H1 (cell line): ENCODE measurements at regions not wholly inside any gene's neighbourhood (a gene's known extent, or its start where the extent isn't known, plus 50 kb on each side); places are given as distances from the start of the nearest gene placed in this dataset.

Source experiments
- CTCF ChIA-PET: fragments of 300-600 bp; sonication (Branson Sonifier 250); formaldehyde crosslinking; loops from one replicate; lab custom pipeline; 2021; ENCODE audit not compliant: partially characterized antibody; lab: Charles Lee
- POLR2A ChIA-PET: fragments of 300-600 bp; sonication (Branson Sonifier 250); formaldehyde crosslinking; loops from one replicate; lab custom pipeline; 2021; ENCODE audit warnings: inconsistent platforms; ENCODE audit not compliant: partially characterized antibody; lab: Charles Lee
- DNase-seq, 2 experiments: peaks; one replicate each; pipeline versions ENCODE4 v3.0.0 to v3.0.0-alpha.2; 2010 to 2022; ENCODE audit warnings: low spot score in 2 of 2, low read depth in 1 of 2, mixed read lengths in 1 of 2
- FAIRE-seq: peaks from 2 replicates; lab custom pipeline; 2011; peaks lifted over from hg19 to GRCh38; lab: Jason Lieb, UNC
- H2AFZ ChIP-seq: 2 replicates; pipeline ENCODE4 v1.8.1; 2012; ENCODE audit warnings: low read length, inconsistent platforms
- H2AK5ac ChIP-seq: 2 replicates; pipeline ENCODE4 v1.6.1; 2013; ENCODE audit warnings: low read depth, low read length
- H2BK120ac ChIP-seq: replicated peaks from 2 replicates; pipeline ENCODE3; 2013; ENCODE audit warnings: low read depth, low read length, inconsistent platforms
- H2BK12ac ChIP-seq: 2 replicates; pipeline ENCODE4 v1.6.1; 2013; ENCODE audit warnings: low read depth, low read length
- H2BK15ac ChIP-seq: 2 replicates; pipeline ENCODE4 v1.6.1; 2013; ENCODE audit warnings: low read length
- H2BK20ac ChIP-seq: 2 replicates; pipeline ENCODE4 v1.6.1; 2013; ENCODE audit warnings: low read length
- H2BK5ac ChIP-seq: 2 replicates; pipeline ENCODE4 v1.6.1; 2013; ENCODE audit warnings: low read depth, low read length
- H3K14ac ChIP-seq: 2 replicates; pipeline ENCODE4 v1.6.1; 2013; ENCODE audit warnings: inconsistent platforms; ENCODE audit not compliant: insufficient read length
- H3K18ac ChIP-seq: 2 replicates; pipeline ENCODE4 v1.6.1; 2013; ENCODE audit warnings: low read length; ENCODE audit errors: extremely low read depth
- H3K23ac ChIP-seq: 2 replicates; pipeline ENCODE4 v1.6.1; 2013; ENCODE audit warnings: inconsistent platforms; ENCODE audit not compliant: insufficient read length
- H3K23me2 ChIP-seq: 2 replicates; pipeline ENCODE4 v1.6.1; 2013; ENCODE audit warnings: low read depth, low read length
- H3K27ac ChIP-seq: 2 replicates; pipeline ENCODE4 v1.6.1; 2011; ENCODE audit warnings: low read depth, low read length, inconsistent platforms
- H3K27me3 ChIP-seq, 4 experiments: replicated peaks in 1 of 4; 1 replicate in 1 of 4; 2 replicates in 3 of 4; pipeline versions ENCODE4 v1.6.1 to v1.8.1; 2011 to 2013; ENCODE audit warnings: low read length in 3 of 4, mild to moderate bottlenecking in 3 of 4, inconsistent platforms in 2 of 4, mixed read lengths in 2 of 4, moderate library complexity in 1 of 4; ENCODE audit not compliant: control insufficient read depth in 3 of 4, insufficient read depth in 3 of 4; ENCODE audit errors: extremely low read depth in 1 of 4
- H3K36me3 ChIP-seq, 4 experiments: 2 replicates each; pipeline versions ENCODE4 v1.6.1 to v1.8.1; 2011 to 2013; ENCODE audit warnings: mild to moderate bottlenecking in 4 of 4, low read length in 3 of 4, moderate library complexity in 2 of 4, control low read depth in 1 of 4, inconsistent platforms in 1 of 4; ENCODE audit not compliant: insufficient read depth in 4 of 4, control insufficient read depth in 2 of 4
- H3K4ac ChIP-seq: replicated peaks from 2 replicates; pipeline ENCODE3; 2013; ENCODE audit warnings: low read length, low read depth, mixed read lengths, inconsistent platforms; ENCODE audit not compliant: insufficient read length
- H3K4me1 ChIP-seq, 4 experiments: replicated peaks in 1 of 4; 1 replicate in 1 of 4; 2 replicates in 3 of 4; pipeline versions ENCODE4 v1.6.1 to v1.8.1; 2011 to 2013; ENCODE audit warnings: low read length in 3 of 4, inconsistent platforms in 2 of 4, mixed read lengths in 1 of 4; ENCODE audit not compliant: insufficient read depth in 4 of 4, control insufficient read depth in 3 of 4
- H3K4me2 ChIP-seq, 2 experiments: 2 replicates each; pipeline versions ENCODE4 v1.6.1 to v1.8.1; 2011 to 2013; ENCODE audit warnings: low read depth in 2 of 2, low read length in 2 of 2, control low read depth in 1 of 2, inconsistent platforms in 1 of 2, mild to moderate bottlenecking in 1 of 2; ENCODE audit not compliant: insufficient read depth in 1 of 2
- H3K4me3 ChIP-seq, 4 experiments: fragments of 200-600, 300-600 bp in 1 of 4; sonication (generic), shearing (Covaris generic), sonication (Bioruptor Twin) in 1 of 4; 2 replicates each; pipeline versions ENCODE4 v1.5.1 to v1.8.1; 2011 to 2016; ENCODE audit warnings: low read length in 4 of 4, low read depth in 3 of 4, control low read depth in 2 of 4, inconsistent platforms in 2 of 4, mild to moderate bottlenecking in 2 of 4, mixed read lengths in 1 of 4, moderate library complexity in 1 of 4; ENCODE audit not compliant: insufficient read depth in 2 of 4; ENCODE audit errors: extremely low read depth in 1 of 4
- H3K56ac ChIP-seq: replicated peaks from 2 replicates; pipeline ENCODE3; 2013; ENCODE audit warnings: low read depth, mild to moderate bottlenecking, mixed read lengths, low read length, inconsistent platforms; ENCODE audit not compliant: insufficient read length
- H3K79me1 ChIP-seq: 2 replicates; pipeline ENCODE4 v1.6.1; 2013; ENCODE audit warnings: low read depth, low read length, control low read depth
- H3K79me2 ChIP-seq, 2 experiments: 2 replicates each; pipeline versions ENCODE4 v1.6.1 to v1.8.1; 2012 to 2013; ENCODE audit warnings: low read length in 2 of 2, mild to moderate bottlenecking in 2 of 2, inconsistent platforms in 1 of 2; ENCODE audit not compliant: insufficient read depth in 2 of 2, control insufficient read depth in 1 of 2
- H3K9ac ChIP-seq, 4 experiments: replicated peaks in 1 of 4; 1 replicate in 1 of 4; 2 replicates in 3 of 4; pipeline versions ENCODE4 v1.6.1 to v1.8.1; 2011 to 2013; ENCODE audit warnings: low read depth in 3 of 4, low read length in 3 of 4, control low read depth in 2 of 4, mild to moderate bottlenecking in 2 of 4, moderate library complexity in 2 of 4, inconsistent platforms in 1 of 4; ENCODE audit errors: extremely low read depth in 1 of 4
- H3K9me3 ChIP-seq, 2 experiments: 2 replicates each; pipeline versions ENCODE4 v1.6.1 to v1.8.1; 2012 to 2013; ENCODE audit warnings: mild to moderate bottlenecking in 2 of 2, moderate library complexity in 2 of 2, control low read depth in 1 of 2, inconsistent platforms in 1 of 2, low read depth in 1 of 2, low read length in 1 of 2, mixed read lengths in 1 of 2; ENCODE audit not compliant: insufficient read depth in 2 of 2
- H4K20me1 ChIP-seq, 2 experiments: replicated peaks in 1 of 2; 2 replicates each; pipeline versions ENCODE3 to v1.8.1; 2011 to 2013; ENCODE audit warnings: inconsistent platforms in 2 of 2, low read length in 2 of 2, mild to moderate bottlenecking in 1 of 2; ENCODE audit not compliant: insufficient read depth in 2 of 2, control insufficient read depth in 1 of 2
- H4K5ac ChIP-seq: 2 replicates; pipeline ENCODE4 v1.6.1; 2013; ENCODE audit warnings: low read length, low read depth, mixed read lengths, inconsistent platforms; ENCODE audit not compliant: insufficient read length
- H4K8ac ChIP-seq: 2 replicates; pipeline ENCODE4 v1.8.0; 2013; ENCODE audit warnings: mild to moderate bottlenecking, moderate library complexity, low read length, inconsistent platforms; ENCODE audit not compliant: insufficient read depth; ENCODE audit errors: extremely low read depth
- H4K91ac ChIP-seq: replicated peaks from 2 replicates; pipeline ENCODE3; 2013; ENCODE audit warnings: low read length, mixed read lengths, inconsistent platforms; ENCODE audit not compliant: insufficient read length
- CHD2 ChIP-seq: IDR thresholded peaks from 2 replicates; pipeline ENCODE4 v1.6.1; 2012; ENCODE audit warnings: low read length, improper control_type of control experiment
- EZH2 ChIP-seq: fragments of 200-600 bp; sonication (generic); IDR thresholded peaks from 2 replicates; pipeline ENCODE4 v1.7.1; 2012; ENCODE audit warnings: low read depth, mild to moderate bottlenecking, moderate library complexity, low read length, inconsistent platforms; ENCODE audit not compliant: severe bottlenecking
- GABPA ChIP-seq: IDR thresholded peaks from 2 replicates; pipeline ENCODE4 v1.6.1; 2011; ENCODE audit warnings: mild to moderate bottlenecking, low read length, moderate library complexity, borderline replicate concordance; ENCODE audit not compliant: insufficient read depth
- POLR2AphosphoS5 ChIP-seq: IDR thresholded peaks from 2 replicates; pipeline ENCODE4 v1.6.1; 2011; ENCODE audit warnings: low read depth, low read length
- RBBP5 ChIP-seq: IDR thresholded peaks from 2 replicates; pipeline ENCODE4 v1.7.1; 2012; ENCODE audit warnings: low read depth, mild to moderate bottlenecking, inconsistent platforms, low read length, moderate library complexity, borderline replicate concordance
- SP4 ChIP-seq: IDR thresholded peaks from 2 replicates; pipeline ENCODE4 v1.6.1; 2012; ENCODE audit warnings: low read length, inconsistent platforms
- WGBS, 2 experiments: shearing (Covaris generic) in 1 of 2; methylation state at CpG; one replicate each; pipeline versions ENCODE4 v1.1.6 to v1.1.7; 2013 to 2015; ENCODE audit warnings: low lambda C conversion rate in 2 of 2, mixed read lengths in 2 of 2, inconsistent platforms in 1 of 2, low coverage in 1 of 2, missing lambda C conversion rate in 1 of 2; ENCODE audit not compliant: insufficient replicate concordance in 2 of 2, insufficient coverage in 1 of 2, insufficient read length in 1 of 2; ENCODE audit errors: extremely low coverage in 1 of 2, missing lambda C conversion rate in 1 of 2; 5-methylcytosine and 5-hydroxymethylcytosine counted together

DNA sequence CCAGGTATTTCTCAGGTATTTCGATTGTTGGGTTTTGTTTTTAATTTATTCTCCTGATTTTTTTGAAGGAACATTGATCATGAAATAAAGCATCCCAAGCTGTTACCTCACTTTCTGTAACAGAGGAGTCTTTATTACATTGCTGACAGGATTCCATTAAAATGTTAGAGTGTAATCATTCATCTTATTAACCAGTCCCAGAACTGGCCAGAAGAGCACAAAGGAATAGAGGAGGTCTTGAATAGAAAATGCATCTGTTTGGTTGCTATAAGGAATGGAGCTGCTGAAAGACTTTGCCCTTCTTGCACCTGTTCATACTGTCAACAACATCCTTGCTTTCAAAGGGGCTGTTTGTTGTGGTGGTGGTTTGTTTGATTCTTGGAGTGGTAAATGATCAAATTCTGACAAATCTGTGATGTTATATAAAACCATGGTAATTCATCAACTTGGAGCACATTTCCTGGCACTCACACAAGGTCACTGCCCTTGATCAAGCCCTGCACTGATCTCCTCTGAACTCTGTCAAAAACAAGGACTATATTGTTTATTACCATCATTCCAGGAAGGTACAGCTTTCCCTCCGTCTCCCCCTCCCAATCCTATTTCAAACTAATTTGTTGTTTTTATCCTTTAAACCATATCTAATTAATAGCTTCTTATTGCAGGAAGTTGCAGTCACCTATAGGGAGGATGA, 215.8 kb downstream of the PCDH19 start:
- ChIA-PET POLR2A (no interaction called here), CTCF (no interaction called here)
- Histone ChIP-seq H3K9me3 (no peaks in the 10 kb centered on the region), H3K36me3 (no peaks in the 10 kb centered on the region), H4K5ac (no peak overlapping the region), H2BK15ac (no peak overlapping the region), H2AFZ (no peak overlapping the region), H3K4ac (no peak overlapping the region), H4K20me1 (no peaks in the 10 kb centered on the region), H3K56ac (no peak overlapping the region), H3K23ac (no peak overlapping the region), H3K9ac (no peak overlapping the region), H4K91ac (no peak overlapping the region), H2BK12ac (no peak overlapping the region), H3K4me2 (no peak overlapping the region), H2BK5ac (no peak overlapping the region), H2AK5ac (no peak overlapping the region), H3K18ac (no peak overlapping the region), H3K4me1 (no peaks in the 10 kb centered on the region), H3K79me1 (no peaks in the 10 kb centered on the region), H2BK120ac (no peak overlapping the region), H4K8ac (no peak overlapping the region), H2BK20ac (no peak overlapping the region), H3K23me2 (no peaks in the 10 kb centered on the region), H3K79me2 (no peaks in the 10 kb centered on the region), H3K27ac (no peak overlapping the region), H3K27me3 (no peaks in the 10 kb centered on the region), H3K4me3 (no peak overlapping the region), H3K14ac (no peak overlapping the region)
- DNase-seq: no peak
- 83% methylated on average over 2 of the region's 2 CpGs; no CpG with 5 or more reads in 1 of the 2 experiments for WGBS, 2 experiments
- no peak for FAIRE-seq
- TF ChIP-seq CHD2 (no peak), GABPA (no peak), POLR2AphosphoS5 (no peak), RBBP5 (no peak), EZH2 (no peak), SP4 (no peak)
